ENCODE measurements at regions not wholly inside any gene's neighbourhood (a gene's known extent, or its start where the extent isn't known, plus 50 kb on each side); places are given as distances from the start of the nearest gene placed in this dataset.

- TF ChIP-seq CTCF (optimal IDR thresholded peaks at IDR 0.05 in 1 of 3, IDR thresholded peaks at IDR 0.05 in 1 of 3, conservative IDR thresholded peaks at IDR 0.05 in 1 of 3; ENCODE audit: extremely low read depth in 1 of 3, insufficient read depth in 2 of 3, low read length in 3 of 3), result no peak
- no peak for TF ChIP-seq EZH2 (IDR thresholded peaks at IDR 0.05; ENCODE audit: low read length)
Observed at GRCh38 chr1:213891989-213892902, 95.5 kb upstream of the PROX1 start.
